Endothelial cell (in vitro differentiated cells): ENCODE measurements at regions not wholly inside any gene's neighbourhood (a gene's known extent, or its start where the extent isn't known, plus 50 kb on each side); places are given as distances from the start of the nearest gene placed in this dataset.

Experiments used
- DNase-seq: peaks from one replicate; pipeline ENCODE4 v3.0.0; 2021; ENCODE audit warnings: low spot score
- H3K27ac Mint-ChIP-seq: one replicate; pipeline ENCODE4 v1.8.0; 2021; ENCODE audit warnings: mixed read lengths, inconsistent platforms; ENCODE audit not compliant: unreplicated experiment
- H3K27me3 Mint-ChIP-seq: one replicate; pipeline ENCODE4 v1.8.0; 2021; ENCODE audit warnings: mild to moderate bottlenecking, moderate library complexity, mixed read lengths, inconsistent platforms; ENCODE audit not compliant: unreplicated experiment
- H3K36me3 Mint-ChIP-seq: one replicate; pipeline ENCODE4 v1.8.0; 2021; ENCODE audit warnings: mild to moderate bottlenecking, low read depth, mixed read lengths, inconsistent platforms; ENCODE audit not compliant: unreplicated experiment
- H3K4me1 Mint-ChIP-seq: one replicate; pipeline ENCODE4 v1.8.0; 2021; ENCODE audit warnings: mild to moderate bottlenecking, mixed read lengths, inconsistent platforms; ENCODE audit not compliant: unreplicated experiment
- H3K4me3 Mint-ChIP-seq: one replicate; pipeline ENCODE4 v1.8.0; 2021; ENCODE audit warnings: mild to moderate bottlenecking, mixed read lengths, inconsistent platforms; ENCODE audit not compliant: unreplicated experiment
- H3K9me3 Mint-ChIP-seq: one replicate; pipeline ENCODE4 v1.8.0; 2021; ENCODE audit warnings: mixed read lengths, inconsistent platforms; ENCODE audit not compliant: unreplicated experiment
- CTCF ChIP-seq: fragments of 200-600 bp; sonication (generic); IDR thresholded peaks from one replicate; pipeline ENCODE4 v1.5.0; 2021; ENCODE audit warnings: antibody characterized with exemption; ENCODE audit not compliant: unreplicated experiment

DNA sequence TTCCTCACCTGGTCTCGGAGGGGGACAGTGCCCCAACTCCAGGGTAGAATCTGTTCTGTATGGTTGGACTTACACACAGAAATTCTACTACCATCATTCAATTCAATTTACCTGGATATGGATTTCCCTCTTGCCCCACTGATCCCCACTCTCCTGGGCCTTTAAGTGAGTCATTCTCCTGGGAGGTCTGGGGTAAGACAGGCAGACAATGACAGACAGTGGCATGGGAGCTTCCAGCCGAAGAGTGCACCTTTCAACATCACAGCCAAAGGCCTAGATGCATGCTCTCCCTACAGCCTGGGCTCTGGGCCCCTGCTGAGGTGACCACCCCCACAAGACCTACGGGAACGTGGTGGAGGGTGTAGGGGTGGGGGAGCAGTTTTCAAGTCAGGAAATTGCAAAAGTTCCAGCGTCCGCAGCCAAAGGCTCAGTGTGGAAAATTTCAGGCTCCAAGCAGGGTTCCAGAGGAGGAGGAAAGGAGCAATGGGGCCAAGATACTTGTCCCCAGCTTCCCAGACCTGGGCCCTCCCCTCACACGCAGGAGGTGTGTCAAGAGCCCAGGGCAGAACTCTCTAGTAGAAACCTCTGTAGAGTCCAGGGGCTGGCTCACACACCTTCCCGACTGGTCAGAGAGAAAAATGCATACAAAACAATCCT lies 296.4 kb downstream of the CYP26B1 start:
- peaks cover 3% of the 10 kb centered on the region for H3K27me3 Mint-ChIP-seq
- no peak overlapping the region for H3K4me3 Mint-ChIP-seq
- H3K4me1 Mint-ChIP-seq: no peaks in the 10 kb centered on the region
- DNase-seq: no peak
- H3K36me3 Mint-ChIP-seq: peaks cover 5% of the 10 kb centered on the region
- TF ChIP-seq CTCF: no peak
- no peaks in the 10 kb centered on the region for H3K9me3 Mint-ChIP-seq
- H3K27ac Mint-ChIP-seq: no peak overlapping the region

GRCh38 chr2:71850306-71850801 lies 297.3 kb downstream of the CYP26B1 start:
- Mint-ChIP-seq H3K4me1 (no peaks in the 10 kb centered on the region), H3K9me3 (no peaks in the 10 kb centered on the region), H3K36me3 (no peaks in the 10 kb centered on the region), H3K4me3 (no peak overlapping the region), H3K27me3 (peaks cover 3% of the 10 kb centered on the region), H3K27ac (no peak overlapping the region)
- TF ChIP-seq CTCF: no peak
- DNase-seq: no peak

- TF ChIP-seq CTCF: no peak
- Mint-ChIP-seq H3K27me3 (no peaks in the 10 kb centered on the region), H3K4me1 (no peaks in the 10 kb centered on the region), H3K4me3 (no peak overlapping the region), H3K36me3 (no peaks in the 10 kb centered on the region), H3K9me3 (no peaks in the 10 kb centered on the region), H3K27ac (no peak overlapping the region)
- DNase-seq: no peak
Measured at GRCh38 chr2:71849607-71850305, 297.9 kb downstream of the CYP26B1 start.

DNA sequence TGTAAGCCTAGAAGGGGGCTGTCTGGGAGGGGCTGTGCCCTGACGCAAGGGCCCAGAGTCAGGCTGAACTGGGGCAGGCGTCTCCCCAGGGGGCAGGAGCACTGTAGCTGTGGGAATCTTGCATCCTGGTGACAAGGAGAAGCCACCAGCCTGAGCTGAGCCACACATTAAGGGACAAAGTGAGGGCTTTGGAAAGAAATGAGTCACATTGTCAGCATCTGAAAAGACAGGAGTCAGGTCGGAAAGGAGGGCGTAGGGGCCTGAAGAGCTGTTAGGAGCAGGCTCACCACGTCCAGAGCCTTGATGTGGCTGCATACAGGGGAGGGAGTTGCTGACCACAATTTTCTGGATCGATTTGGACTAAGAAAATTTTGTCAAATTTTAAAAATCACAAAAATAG lies 298.6 kb downstream of the CYP26B1 start:
- TF ChIP-seq CTCF: no peak
- Mint-ChIP-seq H3K4me3 (no peak overlapping the region), H3K27ac (no peak overlapping the region), H3K36me3 (no peaks in the 10 kb centered on the region), H3K27me3 (no peaks in the 10 kb centered on the region), H3K9me3 (no peaks in the 10 kb centered on the region), H3K4me1 (no peaks in the 10 kb centered on the region)
- no peak for DNase-seq

DNA sequence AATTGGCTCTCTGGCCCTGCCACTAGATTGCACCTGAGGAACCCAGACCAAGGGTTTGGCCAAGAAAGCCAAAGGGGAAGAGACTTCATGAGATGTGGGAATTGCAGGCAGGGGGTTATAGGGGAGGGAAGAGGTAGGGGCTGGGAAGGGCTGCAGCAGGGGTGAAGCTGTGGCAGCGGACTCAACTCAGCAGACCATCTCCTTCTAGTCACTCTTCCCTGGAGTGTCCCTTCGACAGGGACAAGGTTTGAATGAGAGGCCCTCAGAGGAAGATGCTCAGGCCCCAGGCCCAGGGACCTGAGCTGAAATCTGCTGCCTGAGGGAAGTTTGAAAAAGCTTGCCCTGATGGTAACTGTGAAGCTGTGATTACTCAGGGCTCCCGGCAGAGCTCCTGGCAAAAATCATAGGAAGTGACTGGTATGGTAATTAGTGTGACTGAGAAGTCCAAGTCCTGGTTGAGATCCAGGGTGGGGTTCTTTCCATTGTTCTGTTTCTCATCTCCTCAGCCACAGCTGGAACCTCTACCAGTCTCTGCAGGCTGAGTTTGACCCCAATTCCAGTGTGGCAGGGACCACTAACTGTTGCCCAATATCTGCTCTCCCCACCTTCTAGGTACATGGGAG lies 300.9 kb downstream of the CYP26B1 start:
- no peak for DNase-seq
- TF ChIP-seq CTCF: no peak

More for the DNA sequence above, 300.9 kb downstream of the CYP26B1 start:
- Mint-ChIP-seq H3K4me3 (no peak overlapping the region), H3K9me3 (no peaks in the 10 kb centered on the region), H3K27me3 (peaks cover 1% of the 10 kb centered on the region), H3K36me3 (no peaks in the 10 kb centered on the region), H3K27ac (no peak overlapping the region), H3K4me1 (peaks cover 4% of the 10 kb centered on the region)
